Esophagus muscularis mucosa (tissue), 4 donors: ENCODE measurements at regions not wholly inside any gene's neighbourhood (a gene's known extent, or its start where the extent isn't known, plus 50 kb on each side); places are given as distances from the start of the nearest gene placed in this dataset.

Source experiments
- DNase-seq: peaks from one replicate; pipeline ENCODE4 v3.0.0-alpha.2; 2017; ENCODE audit errors: extremely low spot score
- H3K27ac ChIP-seq, 4 donors: fragments of 200-600 bp; sonication (generic); replicated peaks in 1 of 4; 1 replicate in 3 of 4; 2 replicates in 1 of 4; pipeline ENCODE4 v1.5.1; 2016 to 2019; ENCODE audit warnings: mild to moderate bottlenecking in 1 of 4
- H3K27me3 ChIP-seq, 4 donors: fragments of 200-600 bp; sonication (generic); one replicate each; pipeline versions ENCODE4 v1.5.1 to v1.6.0; 2016 to 2019
- H3K36me3 ChIP-seq, 4 donors: fragments of 200-600 bp; sonication (generic); one replicate each; pipeline ENCODE4 v1.5.1; 2016 to 2019
- H3K4me1 ChIP-seq, 4 donors: fragments of 200-600 bp; sonication (generic); one replicate each; pipeline ENCODE4 v1.5.1; 2016 to 2019
- H3K4me3 ChIP-seq, 4 donors: fragments of 200-600 bp; sonication (generic); 1 replicate in 2 of 4; 2 replicates in 2 of 4; pipeline ENCODE4 v1.5.1; 2016 to 2019; ENCODE audit warnings: mild to moderate bottlenecking in 4 of 4, moderate library complexity in 1 of 4
- H3K9me3 ChIP-seq, 4 donors: fragments of 200-600 bp; sonication (generic); 1 replicate in 3 of 4; 2 replicates in 1 of 4; pipeline ENCODE4 v1.5.1; 2016 to 2019
- EP300 ChIP-seq: sonication (generic); formaldehyde crosslinking; IDR thresholded peaks from one replicate; pipeline ENCODE4 v1.6.1; 2017; ENCODE audit warnings: antibody characterized with exemption
- POLR2A ChIP-seq: fragments of 450-650 bp; IDR thresholded peaks from one replicate; pipeline ENCODE4 v1.6.1; 2017; ENCODE audit warnings: antibody characterized with exemption, moderate library complexity, mild to moderate bottlenecking, low read depth
- POLR2AphosphoS5 ChIP-seq, 2 donors: sonication (generic); formaldehyde crosslinking; IDR thresholded peaks; one replicate each; pipeline ENCODE4 v1.6.1; 2017; ENCODE audit warnings: antibody characterized with exemption in 2 of 2
- WGBS: methylation state at CpG from one replicate; pipeline ENCODE4 v1.1.5; 2018; 5-methylcytosine and 5-hydroxymethylcytosine counted together
- intact Hi-C: fragments of 100-400 bp; cut with DNase I; formaldehyde crosslinking; loops from one replicate; pipeline ENCODE4 v1.15.1; 2023
- TF ChIP-seq, protein P1 (sequence below), 3 experiments: fragments of 200-600 bp in 2 of 3; fragments of 450-650 bp in 1 of 3; sonication (generic) in 2 of 3; IDR thresholded peaks; one replicate each; pipeline ENCODE4 v1.5.1; 2017 to 2019; ENCODE audit warnings: antibody characterized with exemption in 3 of 3, mild to moderate bottlenecking in 2 of 3, moderate library complexity in 1 of 3

DNA sequence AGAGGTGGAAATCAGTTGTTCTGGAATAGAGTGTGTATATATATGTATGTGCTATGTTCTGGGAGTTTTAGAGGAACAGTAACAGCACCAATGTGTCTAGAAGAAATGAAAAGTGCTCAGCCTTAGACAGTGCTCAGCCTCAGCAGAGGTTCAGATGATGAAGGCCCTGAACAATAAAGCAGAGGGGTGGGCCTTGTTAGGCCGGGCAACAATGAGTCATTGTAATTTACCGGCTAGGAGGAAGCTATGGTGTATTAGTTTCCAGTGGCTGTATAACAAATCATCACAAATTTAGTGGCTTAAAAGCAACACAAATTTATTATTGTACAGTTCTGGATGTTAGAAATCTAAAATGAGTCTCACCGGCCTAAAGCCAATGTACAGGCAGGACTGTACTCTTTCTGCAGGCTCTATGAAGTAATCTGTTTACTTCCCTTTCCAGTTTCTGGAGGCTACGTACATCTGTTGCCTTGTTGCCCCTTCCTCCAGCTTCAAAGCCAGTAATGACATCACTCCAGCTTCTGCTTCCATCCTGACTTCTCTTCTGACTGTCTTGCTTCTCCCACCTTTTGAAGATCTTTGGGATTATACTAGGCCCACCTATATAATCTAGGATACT lies 84.6 kb downstream of the CH25H start:
- H3K9me3 ChIP-seq, result no peaks in the 10 kb centered on the region
- no peak for DNase-seq
- intact Hi-C loops, result no loop called here
- no peak overlapping the region for H3K4me3 ChIP-seq
- H3K36me3 ChIP-seq, result no peaks in the 10 kb centered on the region
- TF ChIP-seq POLR2AphosphoS5 (IDR thresholded peaks at IDR 0.05), result no peak
- TF ChIP-seq, protein P1, sequence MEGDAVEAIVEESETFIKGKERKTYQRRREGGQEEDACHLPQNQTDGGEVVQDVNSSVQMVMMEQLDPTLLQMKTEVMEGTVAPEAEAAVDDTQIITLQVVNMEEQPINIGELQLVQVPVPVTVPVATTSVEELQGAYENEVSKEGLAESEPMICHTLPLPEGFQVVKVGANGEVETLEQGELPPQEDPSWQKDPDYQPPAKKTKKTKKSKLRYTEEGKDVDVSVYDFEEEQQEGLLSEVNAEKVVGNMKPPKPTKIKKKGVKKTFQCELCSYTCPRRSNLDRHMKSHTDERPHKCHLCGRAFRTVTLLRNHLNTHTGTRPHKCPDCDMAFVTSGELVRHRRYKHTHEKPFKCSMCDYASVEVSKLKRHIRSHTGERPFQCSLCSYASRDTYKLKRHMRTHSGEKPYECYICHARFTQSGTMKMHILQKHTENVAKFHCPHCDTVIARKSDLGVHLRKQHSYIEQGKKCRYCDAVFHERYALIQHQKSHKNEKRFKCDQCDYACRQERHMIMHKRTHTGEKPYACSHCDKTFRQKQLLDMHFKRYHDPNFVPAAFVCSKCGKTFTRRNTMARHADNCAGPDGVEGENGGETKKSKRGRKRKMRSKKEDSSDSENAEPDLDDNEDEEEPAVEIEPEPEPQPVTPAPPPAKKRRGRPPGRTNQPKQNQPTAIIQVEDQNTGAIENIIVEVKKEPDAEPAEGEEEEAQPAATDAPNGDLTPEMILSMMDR (IDR thresholded peaks at IDR 0.05), result no peak
- no peak for TF ChIP-seq EP300
- no peak for TF ChIP-seq POLR2A
- peaks cover 0 to 1% (median 0%) of the 10 kb centered on the region in 4 donors for H3K4me1 ChIP-seq
- peak overlapping the region in 2 of 4 donors; percentile 36 to 40 for H3K27ac ChIP-seq
- no peaks in the 10 kb centered on the region for H3K27me3 ChIP-seq
- WGBS, result 57% methylated on average over 4 of the region's 4 CpGs

- Histone ChIP-seq H3K27ac (no peak overlapping the region), H3K4me3 (no peak overlapping the region), H3K27me3 (no peaks in the 10 kb centered on the region), H3K36me3 (no peaks in the 10 kb centered on the region), H3K4me1 (no peaks in the 10 kb centered on the region), H3K9me3 (no peaks in the 10 kb centered on the region)
- intact Hi-C loops, result no loop called here
- TF ChIP-seq POLR2A (no peak), POLR2AphosphoS5 (IDR thresholded peaks at IDR 0.05) (no peak), EP300 (no peak)
- TF ChIP-seq, protein P1 (IDR thresholded peaks at IDR 0.05), result no peak
- no peak for DNase-seq
These were observed 85.4 kb downstream of the CH25H start for GRCh38 chr10:89121764-89122020.

DNA sequence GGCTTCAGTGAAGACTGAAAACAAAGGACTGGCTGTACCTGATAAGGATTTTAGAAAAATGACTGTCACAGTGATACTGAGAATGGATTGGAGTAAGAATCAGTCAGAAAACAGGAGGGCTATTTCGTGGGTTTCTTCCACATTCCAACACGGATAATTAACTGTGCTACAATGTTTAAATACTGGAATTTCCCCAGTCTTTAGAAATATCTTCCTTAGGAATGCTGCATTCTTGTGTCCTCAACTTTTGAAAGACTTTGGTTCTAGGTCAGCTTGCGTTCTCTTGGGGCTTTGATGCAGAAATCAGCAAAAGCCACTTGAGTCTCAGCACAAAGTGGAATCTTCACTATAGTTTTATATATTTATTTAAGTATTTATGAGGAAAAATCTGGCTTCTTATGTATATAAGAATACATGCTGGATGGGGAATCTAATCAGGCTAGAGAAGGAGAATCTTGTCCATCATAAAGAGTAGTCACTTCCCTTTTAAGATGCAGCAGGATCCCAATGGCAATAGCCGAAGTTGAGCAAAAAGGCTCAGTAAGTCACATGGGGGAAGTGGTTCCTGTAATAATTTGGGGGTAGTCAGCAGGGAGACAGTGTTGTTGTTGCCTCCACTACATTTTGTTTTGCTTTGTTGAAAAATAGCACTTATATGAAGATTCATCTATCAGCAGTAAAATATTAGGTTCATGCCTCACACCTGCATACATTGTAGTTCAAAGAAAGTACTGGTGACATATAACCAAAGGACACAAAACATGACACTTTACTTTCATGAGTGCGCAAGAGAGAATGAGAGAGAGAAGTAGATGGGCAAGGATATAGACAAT lies 86.0 kb downstream of the CH25H start:
- intact Hi-C loops, result no loop called here
- Histone ChIP-seq H3K4me1 (peaks cover 0 to 3% (median 0%) of the 10 kb centered on the region in 4 donors), H3K27ac (no peak overlapping the region), H3K9me3 (no peaks in the 10 kb centered on the region), H3K4me3 (no peak overlapping the region), H3K36me3 (no peaks in the 10 kb centered on the region), H3K27me3 (no peaks in the 10 kb centered on the region)
- TF ChIP-seq, protein P1 (IDR thresholded peaks at IDR 0.05), result no peak
- TF ChIP-seq EP300 (no peak), POLR2A (no peak), POLR2AphosphoS5 (IDR thresholded peaks at IDR 0.05) (no peak)
- DNase-seq, result no peak
- WGBS, result 90% methylated on average over 5 of the region's 5 CpGs

DNA sequence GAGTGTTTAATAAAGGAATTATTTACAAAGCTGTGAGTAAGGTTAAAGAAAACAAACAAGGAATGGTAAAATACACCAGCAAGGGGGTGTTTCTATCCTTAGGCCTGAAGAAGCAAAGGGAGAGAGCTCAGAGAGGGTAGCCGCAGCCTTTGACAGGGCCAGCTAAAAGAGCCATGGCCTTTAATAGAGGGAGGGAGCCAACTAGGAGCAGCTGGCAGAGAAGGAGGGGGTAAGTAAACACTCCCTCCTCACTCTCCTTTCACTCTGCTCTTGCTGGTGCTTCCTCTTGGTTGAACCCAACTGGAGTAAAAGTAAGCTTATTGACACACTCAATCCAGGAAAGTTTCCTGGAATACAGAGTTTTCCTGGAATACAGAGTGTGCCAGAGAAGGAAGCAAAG lies 87.5 kb downstream of the CH25H start:
- intact Hi-C loops, result no loop called here
- TF ChIP-seq POLR2A, result no peak
- no peak for TF ChIP-seq POLR2AphosphoS5 (IDR thresholded peaks at IDR 0.05)
- TF ChIP-seq, protein P1 (IDR thresholded peaks at IDR 0.05), result no peak
- no peak for TF ChIP-seq EP300
- DNase-seq, result no peak
- no peaks in the 10 kb centered on the region for H3K9me3 ChIP-seq
- WGBS, result 95% methylated on average over 1 of the region's 1 CpG
- H3K36me3 ChIP-seq, result no peaks in the 10 kb centered on the region
- no peak overlapping the region for H3K27ac ChIP-seq
- H3K27me3 ChIP-seq, result no peaks in the 10 kb centered on the region
- H3K4me1 ChIP-seq, result peaks cover 0 to 3% (median 0%) of the 10 kb centered on the region in 4 donors
- H3K4me3 ChIP-seq, result no peak overlapping the region

GRCh38 chr10:89118091-89118490 lies 89.0 kb downstream of the CH25H start:
- Histone ChIP-seq H3K27me3 (no peaks in the 10 kb centered on the region), H3K27ac (no peak overlapping the region), H3K4me3 (no peak overlapping the region), H3K9me3 (no peaks in the 10 kb centered on the region), H3K36me3 (no peaks in the 10 kb centered on the region), H3K4me1 (peaks cover 0 to 3% (median 0%) of the 10 kb centered on the region in 4 donors)
- no peak for DNase-seq
- 0% methylated on average over 1 of the region's 1 CpG for WGBS
- intact Hi-C loops, result no loop called here
- no peak for TF ChIP-seq POLR2AphosphoS5 (IDR thresholded peaks at IDR 0.05)
- TF ChIP-seq, protein P1 (IDR thresholded peaks at IDR 0.05), result no peak
